Neuronal stem cell (in vitro differentiated cells): ENCODE measurements at regions not wholly inside any gene's neighbourhood (a gene's known extent, or its start where the extent isn't known, plus 50 kb on each side); places are given as distances from the start of the nearest gene placed in this dataset.

ENCODE experiments used
- DNase-seq: peaks from one replicate; pipeline ENCODE4 v3.0.0-alpha.2; 2013; ENCODE audit warnings: low spot score
- H2AFZ ChIP-seq: one replicate; pipeline ENCODE4 v1.6.1; 2013; ENCODE audit warnings: mild to moderate bottlenecking, low read length, inconsistent platforms
- H2AK5ac ChIP-seq: 2 replicates; pipeline ENCODE4 v1.6.1; 2013; ENCODE audit warnings: low read depth, mild to moderate bottlenecking, inconsistent platforms, low read length, moderate library complexity, mixed read lengths
- H2BK120ac ChIP-seq: 2 replicates; pipeline ENCODE4 v1.6.1; 2013; ENCODE audit warnings: low read depth, mild to moderate bottlenecking, inconsistent platforms, low read length, moderate library complexity, mixed read lengths
- H2BK12ac ChIP-seq: one replicate; pipeline ENCODE4 v1.6.1; 2013; ENCODE audit warnings: low read length, inconsistent platforms
- H2BK15ac ChIP-seq: 2 replicates; pipeline ENCODE4 v1.6.1; 2013; ENCODE audit warnings: mild to moderate bottlenecking, low read length, inconsistent platforms, mixed read lengths
- H2BK5ac ChIP-seq: one replicate; pipeline ENCODE4 v1.6.1; 2013; ENCODE audit warnings: inconsistent platforms, mild to moderate bottlenecking, low read length, moderate library complexity
- H3K14ac ChIP-seq: one replicate; pipeline ENCODE4 v1.6.1; 2013; ENCODE audit warnings: low read length, inconsistent platforms
- H3K18ac ChIP-seq: 2 replicates; pipeline ENCODE4 v1.6.1; 2013; ENCODE audit warnings: low read length, inconsistent platforms
- H3K23ac ChIP-seq: 2 replicates; pipeline ENCODE4 v1.6.1; 2013; ENCODE audit warnings: low read depth, mild to moderate bottlenecking, mixed read lengths, low read length, inconsistent platforms; ENCODE audit not compliant: poor library complexity
- H3K27ac ChIP-seq: replicated peaks from 3 replicates; pipeline ENCODE4 v1.5.1; 2013; ENCODE audit warnings: low read length, inconsistent platforms
- H3K27me3 ChIP-seq, 3 experiments: 2 replicates each; pipeline ENCODE4 v1.6.1; 2013; ENCODE audit warnings: low read length in 3 of 3, mild to moderate bottlenecking in 2 of 3, inconsistent platforms in 1 of 3, low read depth in 1 of 3, mixed read lengths in 1 of 3, moderate library complexity in 1 of 3; ENCODE audit not compliant: control insufficient read depth in 3 of 3, insufficient read depth in 3 of 3
- H3K36me3 ChIP-seq, 2 donors: replicated peaks in 1 of 2; 2 replicates each; pipeline ENCODE4 v1.6.1; 2013; ENCODE audit warnings: low read length in 2 of 2; ENCODE audit not compliant: control insufficient read depth in 2 of 2, insufficient read depth in 2 of 2
- H3K4ac ChIP-seq: 2 replicates; pipeline ENCODE4 v1.6.1; 2013; ENCODE audit warnings: inconsistent platforms, mild to moderate bottlenecking, low read length, moderate library complexity
- H3K4me1 ChIP-seq, 2 donors: 1 replicate in 1 of 2; 2 replicates in 1 of 2; pipeline ENCODE4 v1.6.1; 2013; ENCODE audit warnings: low read length in 2 of 2, low read depth in 1 of 2; ENCODE audit not compliant: control insufficient read depth in 2 of 2, insufficient read depth in 1 of 2
- H3K4me2 ChIP-seq: one replicate; pipeline ENCODE4 v1.6.1; 2013; ENCODE audit warnings: mild to moderate bottlenecking, low read length, inconsistent platforms; ENCODE audit not compliant: insufficient read depth, poor library complexity, severe bottlenecking
- H3K4me3 ChIP-seq, 2 donors: 2 replicates each; pipeline ENCODE4 v1.5.1; 2013; ENCODE audit warnings: low read length in 2 of 2, mild to moderate bottlenecking in 2 of 2, inconsistent platforms in 1 of 2, moderate library complexity in 1 of 2
- H3K79me1 ChIP-seq: one replicate; pipeline ENCODE4 v1.6.1; 2013; ENCODE audit warnings: low read depth, mild to moderate bottlenecking, inconsistent platforms, low read length, moderate library complexity
- H3K9ac ChIP-seq: one replicate; pipeline ENCODE4 v1.6.1; 2013; ENCODE audit warnings: mild to moderate bottlenecking, low read depth, low read length, inconsistent platforms; ENCODE audit not compliant: poor library complexity
- H3K9me3 ChIP-seq, 2 donors: replicated peaks in 1 of 2; 2 replicates each; pipeline versions ENCODE3 to v1.6.1; 2013; ENCODE audit warnings: low read length in 2 of 2, mild to moderate bottlenecking in 2 of 2, inconsistent platforms in 1 of 2, low read depth in 1 of 2, mixed read lengths in 1 of 2, moderate library complexity in 1 of 2; ENCODE audit not compliant: control insufficient read depth in 2 of 2, insufficient read depth in 1 of 2
- H4K8ac ChIP-seq: one replicate; pipeline ENCODE4 v1.6.1; 2013; ENCODE audit warnings: low read depth, mild to moderate bottlenecking, inconsistent platforms, low read length, moderate library complexity
- H4K91ac ChIP-seq: one replicate; pipeline ENCODE4 v1.6.1; 2013; ENCODE audit warnings: low read length, low read depth, mild to moderate bottlenecking, inconsistent platforms; ENCODE audit not compliant: poor library complexity
- WGBS, 2 donors: extraction: QIAGEN DNeasy Blood & Tissue Kit; methylation state at CpG; one replicate each; pipeline ENCODE4 v1.1.7; 2013; ENCODE audit warnings: missing lambda C conversion rate in 2 of 2, mixed read lengths in 1 of 2; ENCODE audit not compliant: insufficient read length in 2 of 2, insufficient replicate concordance in 1 of 2; ENCODE audit errors: extremely low coverage in 2 of 2; 5-methylcytosine and 5-hydroxymethylcytosine counted together

DNA sequence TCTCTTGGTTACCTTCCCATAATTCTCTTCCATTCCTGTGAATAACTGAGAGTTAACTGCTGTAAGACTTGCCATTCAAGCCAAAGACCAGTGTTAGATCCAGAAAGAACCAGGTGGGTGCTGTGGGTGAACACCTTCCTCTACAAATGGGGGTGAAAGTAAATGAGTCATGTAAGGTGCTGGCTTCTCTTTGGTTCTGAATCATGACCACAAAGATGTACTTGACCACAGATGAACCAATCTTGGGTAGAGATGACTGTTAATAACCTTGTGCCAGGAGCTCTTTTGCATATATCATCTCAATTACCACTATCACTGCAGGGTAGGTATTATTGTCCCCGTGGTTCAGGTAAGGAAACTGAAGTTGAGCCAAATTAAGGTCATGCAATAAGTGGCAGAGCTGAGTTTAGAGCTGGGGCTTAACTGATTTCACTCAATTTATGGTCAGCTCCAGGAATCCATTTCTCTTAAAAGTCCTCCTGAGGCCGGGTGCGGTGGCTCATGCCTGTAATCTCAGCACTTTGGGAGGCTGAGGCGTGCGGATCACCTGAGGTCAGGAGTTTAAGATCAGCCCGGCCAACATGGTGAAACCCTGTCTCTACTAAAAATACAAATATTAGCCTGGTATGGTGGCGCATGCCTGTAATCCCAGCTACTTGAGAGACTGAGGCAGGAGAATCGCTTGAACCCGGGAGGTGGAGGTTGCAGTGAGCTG, 244.9 kb upstream of the CXCR4 start:
- Histone ChIP-seq H3K79me1 (no peaks in the 10 kb centered on the region), H3K14ac (no peak overlapping the region), H3K27me3 (no peaks in the 10 kb centered on the region), H3K23ac (no peak overlapping the region), H3K9me3 (no peaks in the 10 kb centered on the region), H3K4me1 (peaks cover 0 to 1% of the 10 kb centered on the region in 2 donors), H2BK120ac (no peak overlapping the region), H3K18ac (no peak overlapping the region), H2AFZ (no peak overlapping the region), H4K8ac (no peak overlapping the region), H4K91ac (no peak overlapping the region), H3K36me3 (no peaks in the 10 kb centered on the region), H2BK12ac (no peak overlapping the region), H3K4ac (no peak overlapping the region), H3K4me2 (no peak overlapping the region), H2BK5ac (no peak overlapping the region), H3K27ac (no peak overlapping the region), H2BK15ac (no peak overlapping the region), H3K4me3 (no peak overlapping the region), H3K9ac (no peak overlapping the region), H2AK5ac (no peak overlapping the region)
- DNase-seq: no peak
- no CpG with 5 or more reads among the region's 9 CpGs for WGBS, 2 donors

DNA sequence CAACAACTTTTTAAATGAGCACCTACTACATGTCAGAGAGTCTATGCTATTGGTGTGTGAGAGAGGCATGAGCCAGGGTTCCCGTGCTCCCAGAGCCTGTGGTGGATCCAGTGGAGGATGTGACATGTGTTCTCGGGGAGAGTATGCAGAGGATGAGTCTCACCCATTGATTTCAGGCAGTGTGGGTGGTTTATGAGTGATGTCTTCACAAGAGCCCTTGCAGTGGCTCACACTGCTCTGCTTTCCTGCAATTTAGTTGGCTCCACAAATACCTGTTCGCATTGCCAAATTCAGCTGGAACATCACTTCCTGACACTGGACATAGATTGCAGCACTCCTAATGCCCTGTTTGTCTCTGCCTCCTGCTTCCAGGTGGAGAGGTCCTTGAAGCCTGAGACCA, 243.6 kb upstream of the CXCR4 start:
- Histone ChIP-seq H3K18ac (no peak overlapping the region), H3K9me3 (no peaks in the 10 kb centered on the region), H3K36me3 (no peaks in the 10 kb centered on the region), H4K8ac (no peak overlapping the region), H3K79me1 (no peaks in the 10 kb centered on the region), H2BK15ac (no peak overlapping the region), H3K14ac (peak overlapping the region; percentile 86), H2BK12ac (no peak overlapping the region), H2BK120ac (no peak overlapping the region), H3K4me1 (peaks cover 0 to 1% of the 10 kb centered on the region in 2 donors), H2BK5ac (no peak overlapping the region), H3K4me2 (no peak overlapping the region), H3K27me3 (no peaks in the 10 kb centered on the region), H3K4ac (no peak overlapping the region), H3K27ac (no peak overlapping the region), H3K9ac (no peak overlapping the region), H4K91ac (no peak overlapping the region), H3K23ac (no peak overlapping the region), H3K4me3 (no peak overlapping the region), H2AK5ac (peak overlapping the region; percentile 15), H2AFZ (no peak overlapping the region)
- DNase-seq: no peak
- WGBS, 2 donors: no CpG with 5 or more reads among the region's 3 CpGs

DNA sequence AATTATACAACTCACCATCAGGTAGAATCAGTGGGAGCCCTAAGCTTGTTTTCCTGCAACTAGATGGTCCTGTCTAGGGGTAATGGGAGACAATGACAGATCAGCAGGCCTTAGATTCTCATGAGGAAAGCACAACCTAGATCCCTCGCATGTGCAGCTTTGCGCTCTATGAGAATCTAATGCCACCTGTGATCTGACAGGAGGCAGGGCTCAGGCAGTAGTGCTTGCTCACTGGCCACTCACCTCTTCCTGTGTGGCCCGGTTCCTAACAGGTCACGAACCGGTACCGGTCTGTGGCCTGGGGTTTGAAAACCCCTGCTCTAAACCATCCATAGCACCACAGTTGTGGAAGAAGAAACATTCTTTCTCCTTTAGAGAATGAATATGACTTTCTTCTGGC, 242.8 kb upstream of the CXCR4 start:
- no peak for DNase-seq
- no peak overlapping the region for H3K14ac ChIP-seq
- H3K36me3 ChIP-seq: no peaks in the 10 kb centered on the region
- no peak overlapping the region for H3K23ac ChIP-seq
- H2BK5ac ChIP-seq: no peak overlapping the region
- no peak overlapping the region for H3K4me2 ChIP-seq
- H3K9me3 ChIP-seq: no peaks in the 10 kb centered on the region
- H2AK5ac ChIP-seq: no peak overlapping the region
- no peak overlapping the region for H2BK120ac ChIP-seq
- peaks cover 0 to 1% of the 10 kb centered on the region in 2 donors for H3K4me1 ChIP-seq
- no peak overlapping the region for H3K9ac ChIP-seq
- no peak overlapping the region for H2BK12ac ChIP-seq
- no peak overlapping the region for H3K27ac ChIP-seq
- no peak overlapping the region for H2BK15ac ChIP-seq
- WGBS, 2 donors: no CpG with 5 or more reads among the region's 6 CpGs
- H3K18ac ChIP-seq: peak overlapping the region; percentile 25
- no peak overlapping the region for H3K4ac ChIP-seq
- H3K27me3 ChIP-seq: no peaks in the 10 kb centered on the region
- H4K8ac ChIP-seq: no peak overlapping the region
- no peaks in the 10 kb centered on the region for H3K79me1 ChIP-seq
- no peak overlapping the region for H2AFZ ChIP-seq
- H3K4me3 ChIP-seq: no peak overlapping the region
- no peak overlapping the region for H4K91ac ChIP-seq

DNA sequence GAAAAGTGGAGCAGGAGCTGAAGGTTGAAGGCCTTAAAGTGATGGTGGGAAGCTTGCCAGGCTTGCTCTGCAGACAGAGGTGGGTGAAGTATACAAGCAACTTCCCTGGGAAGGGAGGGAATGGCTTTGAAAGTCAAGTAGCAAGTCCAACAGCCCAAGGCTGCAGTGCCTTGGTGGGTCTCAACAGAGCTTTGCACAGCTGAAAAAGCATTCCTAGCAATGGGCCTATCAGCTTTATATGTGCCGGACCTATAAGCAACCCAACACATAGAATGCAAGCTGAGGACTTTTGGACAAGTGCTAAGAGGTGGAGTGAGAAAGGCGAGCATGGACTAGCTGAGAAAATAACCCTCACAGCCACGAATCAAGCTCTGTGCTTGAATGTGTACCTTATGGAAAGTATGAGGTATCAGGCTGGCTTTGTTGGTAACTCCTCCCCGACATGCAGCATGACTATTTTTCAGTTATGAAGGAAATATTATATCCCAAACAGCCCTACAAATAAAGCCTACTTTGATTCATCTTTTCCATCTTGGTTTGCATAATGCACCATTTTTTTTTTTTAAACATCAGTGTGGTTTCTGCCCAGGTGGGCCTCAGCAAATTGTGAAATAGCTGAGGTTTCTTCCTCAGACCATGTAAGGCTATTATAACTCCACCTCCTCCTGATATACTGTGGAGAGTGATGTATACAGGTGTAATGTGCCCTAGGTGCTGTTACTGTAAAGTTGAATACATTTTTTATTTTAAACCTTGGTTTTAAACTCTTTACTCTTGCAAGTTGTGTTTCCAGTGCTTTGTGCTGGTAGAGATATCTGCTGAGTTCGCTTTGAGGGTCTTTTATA, 241.4 kb upstream of the CXCR4 start:
- Histone ChIP-seq H3K27me3 (no peaks in the 10 kb centered on the region), H3K4ac (no peak overlapping the region), H2BK120ac (no peak overlapping the region), H2BK5ac (no peak overlapping the region), H3K23ac (no peak overlapping the region), H3K4me2 (no peak overlapping the region), H4K91ac (no peak overlapping the region), H3K27ac (no peak overlapping the region), H3K4me3 (no peak overlapping the region), H2BK15ac (no peak overlapping the region), H3K14ac (no peak overlapping the region), H2AFZ (no peak overlapping the region), H2BK12ac (no peak overlapping the region), H3K4me1 (peaks cover 0 to 1% of the 10 kb centered on the region in 2 donors), H3K9me3 (no peaks in the 10 kb centered on the region), H4K8ac (no peak overlapping the region), H3K36me3 (no peaks in the 10 kb centered on the region), H3K18ac (no peak overlapping the region), H2AK5ac (no peak overlapping the region), H3K79me1 (no peaks in the 10 kb centered on the region), H3K9ac (no peak overlapping the region)
- DNase-seq: no peak
- WGBS, 2 donors: no CpG with 5 or more reads among the region's 5 CpGs
